Gastrocnemius medialis (tissue), 4 donors: ENCODE measurements at regions not wholly inside any gene's neighbourhood (a gene's known extent, or its start where the extent isn't known, plus 50 kb on each side); places are given as distances from the start of the nearest gene placed in this dataset.
A peak's percentile ranks its signal among the peaks of the same experiment; 100 is the strongest.

Experiments
- ATAC-seq, 2 donors: fragments of 150-250 bp; one replicate each; pipeline ENCODE4 v1.9.1; 2016
- DNase-seq, 2 donors: peaks; one replicate each; pipeline ENCODE4 v3.0.0-alpha.2; 2019
- H3K27ac ChIP-seq, 4 donors: fragments of 200-600 bp; sonication (generic); 1 replicate in 1 of 4; 2 replicates in 3 of 4; pipeline ENCODE4 v1.5.1; 2016 to 2018; ENCODE audit warnings: mild to moderate bottlenecking in 2 of 4, moderate library complexity in 1 of 4
- H3K27me3 ChIP-seq, 3 donors: fragments of 200-600 bp; sonication (generic) in 2 of 3; 1 replicate in 1 of 3; 2 replicates in 2 of 3; pipeline versions ENCODE4 v1.5.1 to v1.6.0; 2016 to 2019; ENCODE audit warnings: mild to moderate bottlenecking in 1 of 3, moderate library complexity in 1 of 3
- H3K36me3 ChIP-seq, 2 donors: fragments of 200-600 bp; sonication (generic) in 1 of 2; one replicate each; pipeline ENCODE4 v1.5.1; 2017 to 2018
- H3K4me1 ChIP-seq, 2 donors: fragments of 200-600 bp; sonication (generic) in 1 of 2; one replicate each; pipeline ENCODE4 v1.5.1; 2016 to 2017; ENCODE audit warnings: mild to moderate bottlenecking in 2 of 2
- H3K4me3 ChIP-seq, 4 donors: fragments of 200-600 bp; sonication (generic) in 3 of 4; 1 replicate in 1 of 4; 2 replicates in 3 of 4; pipeline ENCODE4 v1.5.1; 2016 to 2019; ENCODE audit warnings: mild to moderate bottlenecking in 2 of 4
- H3K9me3 ChIP-seq, 3 donors: fragments of 200-600 bp; sonication (generic) in 2 of 3; 1 replicate in 1 of 3; 2 replicates in 2 of 3; pipeline ENCODE4 v1.5.1; 2016 to 2019
- CTCF ChIP-seq, 5 experiments: fragments of 450-650 bp in 3 of 5; fragments of 200-600 bp in 2 of 5; sonication (generic) in 2 of 5; IDR thresholded peaks in 4 of 5; conservative IDR thresholded peaks in 1 of 5; 1 replicate in 4 of 5; 2 replicates in 1 of 5; pipeline ENCODE4 v1.5.1; 2016 to 2019; ENCODE audit warnings: antibody characterized with exemption in 5 of 5, mild to moderate bottlenecking in 3 of 5, moderate library complexity in 3 of 5
- POLR2A ChIP-seq, 2 donors: fragments of 450-650 bp; IDR thresholded peaks; one replicate each; pipeline ENCODE4 v1.6.1; 2017; ENCODE audit warnings: antibody characterized with exemption in 2 of 2, mild to moderate bottlenecking in 2 of 2, moderate library complexity in 2 of 2
- in situ Hi-C, 4 donors: fragments of 200-750 bp; cut with MboI; loops; one replicate each; pipeline versions ENCODE4 v1.15.0 to v1.8.0; 2017; ENCODE audit warnings: low sequenced_read_pairs in 4 of 4
- intact Hi-C: fragments of 100-400 bp; cut with DNase I; formaldehyde crosslinking; loops from one replicate; pipeline ENCODE4 v1.15.1; 2023; ENCODE audit warnings: low total_unique reads

GRCh38 chr2:75321599-75321922, 122.2 kb upstream of the TACR1 start:
- Histone ChIP-seq H3K9me3 (no peaks in the 10 kb centered on the region), H3K4me1 (peaks cover 0 to 8% of the 10 kb centered on the region in 2 donors), H3K4me3 (no peak overlapping the region), H3K36me3 (no peaks in the 10 kb centered on the region), H3K27ac (no peak overlapping the region), H3K27me3 (no peaks in the 10 kb centered on the region)
- no peak for TF ChIP-seq POLR2A (IDR thresholded peaks at IDR 0.05)
- TF ChIP-seq CTCF (IDR thresholded peaks at IDR 0.05 in 4 of 5, conservative IDR thresholded peaks at IDR 0.05 in 1 of 5) = no peak
- no peak for ATAC-seq
- intact Hi-C loops = no loop called here
- DNase-seq = no peak
- in situ Hi-C loops = no loop called here

GRCh38 chr2:75320898-75321598, 121.7 kb upstream of the TACR1 start:
- no peaks in the 10 kb centered on the region for H3K36me3 ChIP-seq
- H3K4me3 ChIP-seq = no peak overlapping the region
- in situ Hi-C loops = no loop called here
- intact Hi-C loops = no loop called here
- H3K9me3 ChIP-seq = no peaks in the 10 kb centered on the region
- no peaks in the 10 kb centered on the region for H3K27me3 ChIP-seq
- H3K27ac ChIP-seq = peak overlapping the region in 1 of 4 donors; percentile 19
- no peak for TF ChIP-seq POLR2A (IDR thresholded peaks at IDR 0.05)
- TF ChIP-seq CTCF (IDR thresholded peaks at IDR 0.05 in 4 of 5, conservative IDR thresholded peaks at IDR 0.05 in 1 of 5) = no peak
- ATAC-seq (peak in 1 of 2 donors; percentile 68), DNase-seq (no peak)
- peaks cover 0 to 8% of the 10 kb centered on the region in 2 donors for H3K4me1 ChIP-seq

DNA sequence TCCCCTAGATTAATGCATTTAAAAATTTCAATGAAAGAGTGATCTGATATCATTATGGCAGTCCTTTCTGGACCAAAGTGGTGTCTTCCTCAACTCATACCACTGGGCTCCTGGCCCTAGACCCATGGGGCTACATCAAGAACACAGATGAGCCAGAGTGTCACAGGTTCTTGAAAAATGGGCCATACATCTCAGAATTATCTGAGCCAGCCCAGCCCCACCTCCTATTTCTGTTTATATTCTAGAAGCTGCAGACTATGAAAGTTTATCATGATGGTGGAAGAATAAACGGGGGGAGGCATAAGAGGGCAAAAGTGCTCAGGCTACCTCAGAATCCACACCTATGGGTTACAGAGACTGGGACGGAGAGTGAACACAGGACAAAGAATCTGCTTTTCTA, 120.6 kb upstream of the TACR1 start:
- no peaks in the 10 kb centered on the region for H3K27me3 ChIP-seq
- ATAC-seq = no peak
- no peaks in the 10 kb centered on the region for H3K9me3 ChIP-seq
- TF ChIP-seq POLR2A (IDR thresholded peaks at IDR 0.05) = no peak
- TF ChIP-seq CTCF (IDR thresholded peaks at IDR 0.05 in 4 of 5, conservative IDR thresholded peaks at IDR 0.05 in 1 of 5) = no peak
- in situ Hi-C loops = no loop called here
- DNase-seq = no peak
- H3K4me3 ChIP-seq = no peak overlapping the region
- no peaks in the 10 kb centered on the region for H3K36me3 ChIP-seq
- peak overlapping the region in 1 of 4 donors; percentile 1 for H3K27ac ChIP-seq
- peaks cover 0 to 8% of the 10 kb centered on the region in 2 donors for H3K4me1 ChIP-seq
- intact Hi-C loops = no loop called here

GRCh38 chr2:75317802-75318201, 118.5 kb upstream of the TACR1 start:
- peaks cover 0 to 8% of the 10 kb centered on the region in 2 donors for H3K4me1 ChIP-seq
- H3K36me3 ChIP-seq = no peaks in the 10 kb centered on the region
- no peaks in the 10 kb centered on the region for H3K27me3 ChIP-seq
- no peak for TF ChIP-seq CTCF (IDR thresholded peaks at IDR 0.05 in 4 of 5, conservative IDR thresholded peaks at IDR 0.05 in 1 of 5)
- no peak for TF ChIP-seq POLR2A (IDR thresholded peaks at IDR 0.05)
- DNase-seq (no peak), ATAC-seq (no peak)
- H3K4me3 ChIP-seq = no peak overlapping the region
- intact Hi-C loops = no loop called here
- H3K27ac ChIP-seq = no peak overlapping the region
- no peaks in the 10 kb centered on the region for H3K9me3 ChIP-seq
- in situ Hi-C loops = no loop called here

- in situ Hi-C loops = no loop called here
Measured at GRCh38 chr2:75317316-75317715, 118.0 kb upstream of the TACR1 start.

More at GRCh38 chr2:75317316-75317715, 118.0 kb upstream of the TACR1 start:
- intact Hi-C loops = no loop called here
- no peak for DNase-seq
- no peak for ATAC-seq
- peaks cover 0 to 8% of the 10 kb centered on the region in 2 donors for H3K4me1 ChIP-seq
- no peaks in the 10 kb centered on the region for H3K27me3 ChIP-seq
- no peak overlapping the region for H3K27ac ChIP-seq
- H3K36me3 ChIP-seq = no peaks in the 10 kb centered on the region
- H3K9me3 ChIP-seq = no peaks in the 10 kb centered on the region
- H3K4me3 ChIP-seq = no peak overlapping the region
- TF ChIP-seq POLR2A (IDR thresholded peaks at IDR 0.05) = no peak
- TF ChIP-seq CTCF (IDR thresholded peaks at IDR 0.05 in 4 of 5, conservative IDR thresholded peaks at IDR 0.05 in 1 of 5) = no peak
